Gastroesophageal sphincter (tissue), 4 donors: ENCODE measurements at regions not wholly inside any gene's neighbourhood (a gene's known extent, or its start where the extent isn't known, plus 50 kb on each side); places are given as distances from the start of the nearest gene placed in this dataset.
"Not testable (repeated sequence)": the region's sequence is repeated elsewhere in the genome, so short reads cannot be mapped to it uniquely, and the experiment has no call there.

ENCODE experiments used
- ATAC-seq: fragments of 150-250 bp; one replicate; pipeline ENCODE4 v1.9.1; 2016; ENCODE audit warnings: mild to moderate bottlenecking, moderate library complexity
- H3K27ac ChIP-seq, 4 donors: fragments of 200-600 bp; sonication (generic) in 3 of 4; 1 replicate in 3 of 4; 2 replicates in 1 of 4; pipeline ENCODE4 v1.5.1; 2016 to 2019
- H3K27me3 ChIP-seq: fragments of 200-600 bp; sonication (generic); one replicate; pipeline ENCODE4 v1.5.1; 2019
- H3K36me3 ChIP-seq, 2 donors: fragments of 200-600 bp; sonication (generic); one replicate each; pipeline ENCODE4 v1.5.1; 2019; ENCODE audit warnings: control low read depth in 1 of 2
- H3K4me1 ChIP-seq, 3 donors: fragments of 200-600 bp; sonication (generic); 1 replicate in 2 of 3; 2 replicates in 1 of 3; pipeline ENCODE4 v1.5.1; 2016 to 2019; ENCODE audit warnings: control low read depth in 2 of 3
- H3K4me3 ChIP-seq, 2 donors: fragments of 200-600 bp; sonication (generic); one replicate each; pipeline ENCODE4 v1.5.1; 2019; ENCODE audit warnings: mild to moderate bottlenecking in 1 of 2, moderate library complexity in 1 of 2
- H3K9me3 ChIP-seq, 3 donors: fragments of 200-600 bp; sonication (generic); one replicate each; pipeline ENCODE4 v1.5.1; 2017 to 2019; ENCODE audit warnings: control low read depth in 2 of 3
- CTCF ChIP-seq, 4 experiments: fragments of 200-600 bp in 2 of 4; fragments of 450-650 bp in 2 of 4; sonication (generic) in 1 of 4; IDR thresholded peaks; one replicate each; pipeline ENCODE4 v1.5.1; 2017 to 2019; ENCODE audit warnings: antibody characterized with exemption in 4 of 4, mild to moderate bottlenecking in 2 of 4, moderate library complexity in 2 of 4
- EP300 ChIP-seq: sonication (generic); formaldehyde crosslinking; IDR thresholded peaks from one replicate; pipeline ENCODE4 v1.6.1; 2017; ENCODE audit warnings: antibody characterized with exemption, mild to moderate bottlenecking
- POLR2A ChIP-seq, 2 donors: fragments of 450-650 bp; IDR thresholded peaks; one replicate each; pipeline ENCODE4 v1.6.1; 2017; ENCODE audit warnings: antibody characterized with exemption in 2 of 2, mild to moderate bottlenecking in 2 of 2, moderate library complexity in 1 of 2
- POLR2AphosphoS5 ChIP-seq: sonication (generic); formaldehyde crosslinking; IDR thresholded peaks from one replicate; pipeline ENCODE4 v1.6.1; 2017; ENCODE audit warnings: antibody characterized with exemption
- whole genome bisulfite sequencing, 2 donors: methylation state at CpG; one replicate each; pipeline ENCODE4 v1.1.5; 2018; ENCODE audit warnings: low coverage in 1 of 2; 5-methylcytosine and 5-hydroxymethylcytosine counted together

- Histone ChIP-seq H3K36me3 (no peaks in the 10 kb centered on the region), H3K9me3 (peaks cover 0 to 21% (median 0%) of the 10 kb centered on the region in 3 donors), H3K4me1 (no peaks in the 10 kb centered on the region), H3K27ac (no peak overlapping the region), H3K27me3 (no peaks in the 10 kb centered on the region), H3K4me3 (no peak overlapping the region)
- no peak for ATAC-seq
- no CpG with 5 or more reads among the region's 3 CpGs for WGBS, 2 donors
- no peak for TF ChIP-seq CTCF (IDR thresholded peaks at IDR 0.05)
Measured at GRCh38 chr16:13359835-13360234, 458.4 kb downstream of the SHISA9 start.

GRCh38 chr16:13372421-13372820 is 471.0 kb downstream of the SHISA9 start:
- H3K27ac ChIP-seq = no peak overlapping the region
- H3K4me3 ChIP-seq = no peak overlapping the region
- no peaks in the 10 kb centered on the region for H3K9me3 ChIP-seq
- no peak for ATAC-seq
- H3K36me3 ChIP-seq = no peaks in the 10 kb centered on the region
- H3K4me1 ChIP-seq = no peaks in the 10 kb centered on the region
- 91 to 93% methylated on average over 3 of the region's 3 CpGs for WGBS, 2 donors
- TF ChIP-seq POLR2A (IDR thresholded peaks at IDR 0.05) (no peak), POLR2AphosphoS5 (no peak), CTCF (IDR thresholded peaks at IDR 0.05) (no peak), EP300 (no peak)
- H3K27me3 ChIP-seq = no peaks in the 10 kb centered on the region

GRCh38 chr16:13376174-13376573 is 474.8 kb downstream of the SHISA9 start:
- 79 to 80% methylated on average over 1 of the region's 1 CpG for WGBS, 2 donors

GRCh38 chr16:13377143-13377542 is 475.7 kb downstream of the SHISA9 start:
- 89 to 90% methylated on average over 2 to 3 of the region's 3 CpGs for whole genome bisulfite sequencing, 2 donors
- no peak overlapping the region for H3K4me3 ChIP-seq
- no peaks in the 10 kb centered on the region for H3K9me3 ChIP-seq
- no peak overlapping the region for H3K27ac ChIP-seq
- no peaks in the 10 kb centered on the region for H3K4me1 ChIP-seq
- no peak for ATAC-seq
- H3K27me3 ChIP-seq = no peaks in the 10 kb centered on the region
- TF ChIP-seq CTCF (IDR thresholded peaks at IDR 0.05) = no peak
- no peak for TF ChIP-seq POLR2A (IDR thresholded peaks at IDR 0.05)
- no peak for TF ChIP-seq EP300
- no peak for TF ChIP-seq POLR2AphosphoS5
- no peaks in the 10 kb centered on the region for H3K36me3 ChIP-seq

More at GRCh38 chr16:13376174-13376573, 474.8 kb downstream of the SHISA9 start:
- H3K36me3 ChIP-seq = no peaks in the 10 kb centered on the region
- no peak for ATAC-seq
- H3K9me3 ChIP-seq = no peaks in the 10 kb centered on the region
- no peaks in the 10 kb centered on the region for H3K27me3 ChIP-seq
- no peaks in the 10 kb centered on the region for H3K4me1 ChIP-seq
- TF ChIP-seq POLR2AphosphoS5 (no peak), EP300 (no peak), POLR2A (IDR thresholded peaks at IDR 0.05) (no peak), CTCF (IDR thresholded peaks at IDR 0.05) (no peak)
- H3K4me3 ChIP-seq = no peak overlapping the region
- H3K27ac ChIP-seq = no peak overlapping the region

- 29 to 50% methylated on average over 2 of the region's 2 CpGs for WGBS, 2 donors
- Histone ChIP-seq H3K36me3 (no peaks in the 10 kb centered on the region), H3K9me3 (no peaks in the 10 kb centered on the region), H3K4me3 (no peak overlapping the region), H3K27me3 (no peaks in the 10 kb centered on the region), H3K27ac (no peak overlapping the region), H3K4me1 (no peaks in the 10 kb centered on the region)
- TF ChIP-seq POLR2AphosphoS5 = no peak
- no peak for ATAC-seq
Measured at GRCh38 chr16:13378151-13378550, 476.8 kb downstream of the SHISA9 start.

- TF ChIP-seq CTCF (IDR thresholded peaks at IDR 0.05) = no peak
- TF ChIP-seq POLR2AphosphoS5 = no peak
- TF ChIP-seq POLR2A (IDR thresholded peaks at IDR 0.05) = no peak
- no peak for TF ChIP-seq EP300
- Histone ChIP-seq H3K27me3 (no peaks in the 10 kb centered on the region), H3K36me3 (no peaks in the 10 kb centered on the region), H3K4me1 (no peaks in the 10 kb centered on the region), H3K4me3 (no peak overlapping the region), H3K27ac (no peak overlapping the region), H3K9me3 (peaks cover 0 to 7% (median 0%) of the 10 kb centered on the region in 3 donors)
- no peak for ATAC-seq
- 64 to 75% methylated on average over 1 to 3 of the region's 3 CpGs for WGBS, 2 donors
Measured at GRCh38 chr16:13379266-13379665, 477.9 kb downstream of the SHISA9 start.

- not testable (repeated sequence) for H3K4me3 ChIP-seq, H3K27me3 ChIP-seq, ATAC-seq, H3K4me1 ChIP-seq, H3K36me3 ChIP-seq, H3K27ac ChIP-seq
- 75 to 78% methylated on average over 1 of the region's 1 CpG for WGBS, 2 donors
- H3K9me3 ChIP-seq = peaks cover 0 to 48% (median 0%) of the 10 kb centered on the region in 3 donors
Measured at GRCh38 chr16:13385156-13386040, 484.0 kb downstream of the SHISA9 start.
